ENCODE measurements at regions not wholly inside any gene's neighbourhood (a gene's known extent, or its start where the extent isn't known, plus 50 kb on each side); places are given as distances from the start of the nearest gene placed in this dataset.

GRCh38 chr22:49116021-49116420, 711.7 kb downstream of the BRD1 start:
- H3K4me1 Mint-ChIP-seq, result no peaks in the 10 kb centered on the region
- H3K27ac Mint-ChIP-seq, result no peak overlapping the region
- POLR2A ChIA-PET, result no interaction called here

GRCh38 chr22:49115197-49115596, 712.5 kb downstream of the BRD1 start:
- Mint-ChIP-seq H3K4me3 (no peak overlapping the region), H3K27me3 (peaks cover 0 to 4% (median 0%) of the 10 kb centered on the region in 5 donors), H3K9me3 (no peaks in the 10 kb centered on the region), H3K4me1 (no peaks in the 10 kb centered on the region), H3K27ac (no peak overlapping the region), H3K36me3 (no peaks in the 10 kb centered on the region)
- ATAC-seq, result no peak
- POLR2A ChIA-PET, result no interaction called here
- no peak for DNase-seq

More at GRCh38 chr22:49116021-49116420, 711.7 kb downstream of the BRD1 start:
- no peak for ATAC-seq
- peaks cover 0 to 2% (median 0%) of the 10 kb centered on the region in 9 donors for H3K9me3 Mint-ChIP-seq
- no peak for DNase-seq
- H3K4me3 Mint-ChIP-seq, result no peak overlapping the region
- H3K36me3 Mint-ChIP-seq, result no peaks in the 10 kb centered on the region
- peaks cover 0 to 4% (median 0%) of the 10 kb centered on the region in 5 donors for H3K27me3 Mint-ChIP-seq

GRCh38 chr22:49113758-49114157, 713.9 kb downstream of the BRD1 start:
- Mint-ChIP-seq H3K27ac (no peak overlapping the region), H3K4me1 (no peaks in the 10 kb centered on the region), H3K4me3 (no peak overlapping the region), H3K36me3 (no peaks in the 10 kb centered on the region), H3K9me3 (no peaks in the 10 kb centered on the region), H3K27me3 (peaks cover 0 to 4% (median 0%) of the 10 kb centered on the region in 5 donors)
- POLR2A ChIA-PET, result no interaction called here
- no peak for ATAC-seq
- DNase-seq, result no peak

- Mint-ChIP-seq H3K4me1 (no peaks in the 10 kb centered on the region), H3K36me3 (no peaks in the 10 kb centered on the region), H3K27me3 (peaks cover 0 to 11% (median 2%) of the 10 kb centered on the region in 5 donors), H3K4me3 (no peak overlapping the region), H3K27ac (no peak overlapping the region), H3K9me3 (no peaks in the 10 kb centered on the region)
- ATAC-seq (no peak), DNase-seq (no peak)
- POLR2A ChIA-PET, result no interaction called here
These were observed 714.7 kb downstream of the BRD1 start for GRCh38 chr22:49112661-49113626.

GRCh38 chr22:49112176-49112575, 715.5 kb downstream of the BRD1 start:
- DNase-seq (no peak), ATAC-seq (no peak)
- POLR2A ChIA-PET, result no interaction called here
- Mint-ChIP-seq H3K9me3 (no peaks in the 10 kb centered on the region), H3K4me1 (no peaks in the 10 kb centered on the region), H3K36me3 (no peaks in the 10 kb centered on the region), H3K27ac (no peak overlapping the region), H3K4me3 (no peak overlapping the region), H3K27me3 (peaks cover 0 to 18% (median 7%) of the 10 kb centered on the region in 5 donors)

GRCh38 chr22:49111085-49111484, 716.6 kb downstream of the BRD1 start:
- Mint-ChIP-seq H3K36me3 (no peaks in the 10 kb centered on the region), H3K9me3 (no peaks in the 10 kb centered on the region), H3K4me3 (no peak overlapping the region), H3K27ac (no peak overlapping the region), H3K27me3 (peaks cover 0 to 21% (median 8%) of the 10 kb centered on the region in 5 donors), H3K4me1 (no peaks in the 10 kb centered on the region)
- POLR2A ChIA-PET, result no interaction called here
- no peak for ATAC-seq
- peak in 1 of 10 donors; percentile 6 for DNase-seq

- Mint-ChIP-seq H3K27ac (no peak overlapping the region), H3K4me1 (no peaks in the 10 kb centered on the region), H3K4me3 (no peak overlapping the region), H3K27me3 (peaks cover 0 to 30% (median 8%) of the 10 kb centered on the region in 5 donors), H3K9me3 (no peaks in the 10 kb centered on the region), H3K36me3 (no peaks in the 10 kb centered on the region)
- DNase-seq, result peak in 1 of 10 donors; percentile 14
- POLR2A ChIA-PET, result no interaction called here
- ATAC-seq, result no peak
These were observed 718.9 kb downstream of the BRD1 start for GRCh38 chr22:49108636-49109315.

- no peak for ATAC-seq
These were observed 719.6 kb downstream of the BRD1 start for GRCh38 chr22:49107961-49108530.

GRCh38 chr22:49107561-49107960, 720.1 kb downstream of the BRD1 start:
- H3K4me3 Mint-ChIP-seq, result no peak overlapping the region
- H3K9me3 Mint-ChIP-seq, result no peaks in the 10 kb centered on the region
- no peak for DNase-seq
- POLR2A ChIA-PET, result no interaction called here
- H3K27ac Mint-ChIP-seq, result no peak overlapping the region
- peaks cover 0 to 32% (median 12%) of the 10 kb centered on the region in 5 donors for H3K27me3 Mint-ChIP-seq
- no peaks in the 10 kb centered on the region for H3K4me1 Mint-ChIP-seq
- no peaks in the 10 kb centered on the region for H3K36me3 Mint-ChIP-seq
- no peak for ATAC-seq

More at GRCh38 chr22:49107961-49108530, 719.6 kb downstream of the BRD1 start:
- DNase-seq, result peak in 1 of 10 donors; percentile 11
- H3K27me3 Mint-ChIP-seq, result peaks cover 0 to 30% (median 8%) of the 10 kb centered on the region in 5 donors
- POLR2A ChIA-PET, result no interaction called here
- no peaks in the 10 kb centered on the region for H3K9me3 Mint-ChIP-seq
- H3K4me1 Mint-ChIP-seq, result no peaks in the 10 kb centered on the region
- no peak overlapping the region for H3K4me3 Mint-ChIP-seq
- H3K36me3 Mint-ChIP-seq, result no peaks in the 10 kb centered on the region
- H3K27ac Mint-ChIP-seq, result no peak overlapping the region

- POLR2A ChIA-PET, result interaction anchor here (1.5 kb wide), 1 partner anchor 13 kb away, joined by 4 read pairs; no protein-coding TSS in a partner anchor
- no peaks in the 10 kb centered on the region for H3K9me3 Mint-ChIP-seq
- DNase-seq, result no peak
- no peak for ATAC-seq
- no peak overlapping the region for H3K4me3 Mint-ChIP-seq
- peaks cover 0 to 30% (median 12%) of the 10 kb centered on the region in 5 donors for H3K27me3 Mint-ChIP-seq
- no peaks in the 10 kb centered on the region for H3K36me3 Mint-ChIP-seq
- no peaks in the 10 kb centered on the region for H3K4me1 Mint-ChIP-seq
- no peak overlapping the region for H3K27ac Mint-ChIP-seq
These were observed 720.9 kb downstream of the BRD1 start for GRCh38 chr22:49106842-49107152.

GRCh38 chr22:49106096-49106841, 721.4 kb downstream of the BRD1 start:
- no peak overlapping the region for H3K4me3 Mint-ChIP-seq
- no peak for ATAC-seq
- no peaks in the 10 kb centered on the region for H3K36me3 Mint-ChIP-seq
- DNase-seq, result peak in 1 of 10 donors; percentile 3
- no peaks in the 10 kb centered on the region for H3K4me1 Mint-ChIP-seq
- H3K27ac Mint-ChIP-seq, result no peak overlapping the region
- peaks cover 0 to 36% (median 12%) of the 10 kb centered on the region in 5 donors for H3K27me3 Mint-ChIP-seq
- POLR2A ChIA-PET, result interaction anchor here (1.5 kb wide), 1 partner anchor 13 kb away, joined by 4 read pairs; no protein-coding TSS in a partner anchor
- H3K9me3 Mint-ChIP-seq, result no peaks in the 10 kb centered on the region

GRCh38 chr22:49104434-49104833, 723.2 kb downstream of the BRD1 start:
- Mint-ChIP-seq H3K36me3 (no peaks in the 10 kb centered on the region), H3K4me1 (no peaks in the 10 kb centered on the region), H3K9me3 (no peaks in the 10 kb centered on the region), H3K4me3 (no peak overlapping the region), H3K27me3 (peaks cover 2 to 48% (median 23%) of the 10 kb centered on the region in 5 donors), H3K27ac (no peak overlapping the region)
- ATAC-seq, result no peak
- POLR2A ChIA-PET, result no interaction called here
- no peak for DNase-seq

Data from naive thymus-derived CD8-positive, alpha-beta T cell (primary cell).